ENCODE measurements at regions not wholly inside any gene's neighbourhood (a gene's known extent, or its start where the extent isn't known, plus 50 kb on each side); places are given as distances from the start of the nearest gene placed in this dataset.

GRCh38 chr3:162956711-162957110, 1460.1 kb downstream of the OTOL1 start:
- no peak for TF ChIP-seq CTCF (conservative IDR thresholded peaks at IDR 0.05; ENCODE audit: low read length)
- TF ChIP-seq EZH2phosphoT487 (IDR thresholded peaks at IDR 0.05; ENCODE audit: borderline replicate concordance): no peak
- Histone ChIP-seq H3K36me3 (ENCODE audit: insufficient read depth, low read length) (no peaks in the 10 kb centered on the region), H3K4me2 (ENCODE audit: low read depth, low read length, poor library complexity, severe bottlenecking) (no peak overlapping the region), H3K9ac (ENCODE audit: low read depth, low read length, poor library complexity, severe bottlenecking) (no peak overlapping the region), H3K4me3 (ENCODE audit: low read length, poor library complexity, severe bottlenecking) (no peak overlapping the region), H3K9me3 (ENCODE audit: insufficient read depth, low read depth, low read length) (no peaks in the 10 kb centered on the region), H3K4me1 (ENCODE audit: insufficient read depth, low read length, poor library complexity, severe bottlenecking) (no peaks in the 10 kb centered on the region), H3K9me2 (replicated peaks; ENCODE audit: low read depth, low read length) (no peaks in the 10 kb centered on the region), H2AFZ (ENCODE audit: low read length) (no peak overlapping the region), H3K27me3 (ENCODE audit: insufficient read depth, low read length, poor library complexity, severe bottlenecking) (no peaks in the 10 kb centered on the region), H3K79me2 (ENCODE audit: insufficient read depth, low read length) (no peaks in the 10 kb centered on the region), H4K20me1 (ENCODE audit: insufficient read depth, low read length, poor library complexity, severe bottlenecking) (no peaks in the 10 kb centered on the region), H3F3A (ENCODE audit: low read depth) (no peaks in the 10 kb centered on the region)

- H3K4me2 ChIP-seq (ENCODE audit: low read depth, low read length, poor library complexity, severe bottlenecking): no peak overlapping the region
- H3F3A ChIP-seq (ENCODE audit: low read depth): no peaks in the 10 kb centered on the region
- no peak overlapping the region for H3K9ac ChIP-seq (ENCODE audit: low read depth, low read length, poor library complexity, severe bottlenecking)
- no peaks in the 10 kb centered on the region for H3K4me1 ChIP-seq (ENCODE audit: insufficient read depth, low read length, poor library complexity, severe bottlenecking)
- no peaks in the 10 kb centered on the region for H3K9me2 ChIP-seq (replicated peaks; ENCODE audit: low read depth, low read length)
- no peaks in the 10 kb centered on the region for H3K79me2 ChIP-seq (ENCODE audit: insufficient read depth, low read length)
- TF ChIP-seq CTCF (conservative IDR thresholded peaks at IDR 0.05; ENCODE audit: low read length): no peak
- TF ChIP-seq EZH2phosphoT487 (IDR thresholded peaks at IDR 0.05; ENCODE audit: borderline replicate concordance): no peak
- H4K20me1 ChIP-seq (ENCODE audit: insufficient read depth, low read length, poor library complexity, severe bottlenecking): no peaks in the 10 kb centered on the region
- H2AFZ ChIP-seq (ENCODE audit: low read length): no peak overlapping the region
- no peaks in the 10 kb centered on the region for H3K27me3 ChIP-seq (ENCODE audit: insufficient read depth, low read length, poor library complexity, severe bottlenecking)
- no peaks in the 10 kb centered on the region for H3K9me3 ChIP-seq (ENCODE audit: insufficient read depth, low read depth, low read length)
- H3K36me3 ChIP-seq (ENCODE audit: insufficient read depth, low read length): no peaks in the 10 kb centered on the region
- no peak overlapping the region for H3K4me3 ChIP-seq (ENCODE audit: low read length, poor library complexity, severe bottlenecking)
Observed at GRCh38 chr3:162960269-162960668, 1463.7 kb downstream of the OTOL1 start.

GRCh38 chr3:162970292-162970691, 1473.7 kb downstream of the OTOL1 start:
- Histone ChIP-seq H3K4me3 (ENCODE audit: low read length, poor library complexity, severe bottlenecking) (no peak overlapping the region), H3K4me1 (ENCODE audit: insufficient read depth, low read length, poor library complexity, severe bottlenecking) (no peaks in the 10 kb centered on the region), H3K79me2 (ENCODE audit: insufficient read depth, low read length) (no peaks in the 10 kb centered on the region), H3K36me3 (ENCODE audit: insufficient read depth, low read length) (no peaks in the 10 kb centered on the region), H4K20me1 (ENCODE audit: insufficient read depth, low read length, poor library complexity, severe bottlenecking) (no peaks in the 10 kb centered on the region), H3K27me3 (ENCODE audit: insufficient read depth, low read length, poor library complexity, severe bottlenecking) (no peaks in the 10 kb centered on the region), H3K4me2 (ENCODE audit: low read depth, low read length, poor library complexity, severe bottlenecking) (no peak overlapping the region), H3K9me3 (ENCODE audit: insufficient read depth, low read depth, low read length) (no peaks in the 10 kb centered on the region), H2AFZ (ENCODE audit: low read length) (no peak overlapping the region), H3F3A (ENCODE audit: low read depth) (no peaks in the 10 kb centered on the region), H3K9me2 (replicated peaks; ENCODE audit: low read depth, low read length) (no peaks in the 10 kb centered on the region), H3K9ac (ENCODE audit: low read depth, low read length, poor library complexity, severe bottlenecking) (no peak overlapping the region)
- TF ChIP-seq CTCF (conservative IDR thresholded peaks at IDR 0.05; ENCODE audit: low read length) (no peak), EZH2phosphoT487 (IDR thresholded peaks at IDR 0.05; ENCODE audit: borderline replicate concordance) (no peak)

All from Loucy (cell line).